Fibroblast of lung (primary cell): ENCODE measurements at regions not wholly inside any gene's neighbourhood (a gene's known extent, or its start where the extent isn't known, plus 50 kb on each side); places are given as distances from the start of the nearest gene placed in this dataset.
"Not testable (repeated sequence)": the region's sequence is repeated elsewhere in the genome, so short reads cannot be mapped to it uniquely, and the experiment has no call there.

Experiments
- DNase-seq, 2 donors: peaks; one replicate each; pipeline versions ENCODE4 v3.0.0 to v3.0.0-alpha.2; 2010; ENCODE audit warnings: low read depth in 2 of 2
- H2AFZ ChIP-seq: 2 replicates; pipeline ENCODE4 v1.5.1; 2012; ENCODE audit warnings: low read length, control low read depth, inconsistent platforms
- H3K27ac ChIP-seq: 2 replicates; pipeline ENCODE4 v1.5.1; 2011; ENCODE audit warnings: low read length, control low read depth; ENCODE audit not compliant: insufficient read depth
- H3K27me3 ChIP-seq: 2 replicates; pipeline ENCODE4 v1.5.1; 2011; ENCODE audit warnings: mild to moderate bottlenecking, low read length; ENCODE audit not compliant: control insufficient read depth, insufficient read depth
- H3K36me3 ChIP-seq: 2 replicates; pipeline ENCODE4 v1.5.1; 2011; ENCODE audit warnings: low read length; ENCODE audit not compliant: control insufficient read depth, insufficient read depth
- H3K4me1 ChIP-seq: 2 replicates; pipeline ENCODE4 v1.5.1; 2011; ENCODE audit warnings: low read length; ENCODE audit not compliant: control insufficient read depth, insufficient read depth; ENCODE audit errors: extremely low read depth
- H3K4me2 ChIP-seq: 2 replicates; pipeline ENCODE4 v1.5.1; 2011; ENCODE audit warnings: low read length, control low read depth; ENCODE audit not compliant: insufficient read depth; ENCODE audit errors: extremely low read depth
- H3K4me3 ChIP-seq, 4 experiments: fragments of 200-600 bp in 1 of 4; sonication (generic) in 1 of 4; replicated peaks in 1 of 4; 2 replicates each; pipeline ENCODE4 v1.5.1; 2011 to 2016; ENCODE audit warnings: low read length in 4 of 4, low read depth in 3 of 4, mild to moderate bottlenecking in 3 of 4, control low read depth in 2 of 4, inconsistent platforms in 1 of 4, mixed read lengths in 1 of 4; ENCODE audit not compliant: insufficient read depth in 1 of 4; ENCODE audit errors: control extremely low read depth in 1 of 4
- H3K79me2 ChIP-seq: 2 replicates; pipeline ENCODE4 v1.5.1; 2012; ENCODE audit warnings: mild to moderate bottlenecking, low read length, inconsistent platforms; ENCODE audit not compliant: control insufficient read depth, insufficient read depth
- H3K9ac ChIP-seq: 2 replicates; pipeline ENCODE4 v1.5.1; 2011; ENCODE audit warnings: mild to moderate bottlenecking, low read length, control low read depth; ENCODE audit not compliant: insufficient read depth
- H3K9me3 ChIP-seq: 2 replicates; pipeline ENCODE4 v1.5.1; 2012; ENCODE audit warnings: low read depth, low read length; ENCODE audit not compliant: control insufficient read depth, insufficient read depth
- H4K20me1 ChIP-seq: 2 replicates; pipeline ENCODE4 v1.5.1; 2011; ENCODE audit warnings: low read length; ENCODE audit not compliant: control insufficient read depth, insufficient read depth; ENCODE audit errors: extremely low read depth
- CTCF ChIP-seq, 2 donors: IDR thresholded peaks in 1 of 2; conservative IDR thresholded peaks in 1 of 2; 1 replicate in 1 of 2; 2 replicates in 1 of 2; pipeline ENCODE4 v1.5.1; 2011 to 2012; ENCODE audit warnings: low read length in 2 of 2, control low read depth in 1 of 2, inconsistent platforms in 1 of 2, low read depth in 1 of 2, mild to moderate bottlenecking in 1 of 2
- EZH2 ChIP-seq: IDR thresholded peaks from 2 replicates; pipeline ENCODE4 v1.5.1; 2012; ENCODE audit warnings: low read length, control low read depth, mild to moderate bottlenecking; ENCODE audit errors: missing control alignments

- Histone ChIP-seq H3K79me2 (no peaks in the 10 kb centered on the region), H3K4me1 (no peaks in the 10 kb centered on the region), H3K4me2 (no peak overlapping the region), H3K36me3 (no peaks in the 10 kb centered on the region), H2AFZ (no peak overlapping the region), H3K9ac (no peak overlapping the region), H3K9me3 (no peaks in the 10 kb centered on the region), H3K27me3 (no peaks in the 10 kb centered on the region), H3K27ac (no peak overlapping the region), H3K4me3 (no peak overlapping the region), H4K20me1 (no peaks in the 10 kb centered on the region)
- no peak for DNase-seq
- TF ChIP-seq CTCF (conservative IDR thresholded peaks at IDR 0.05 in 1 of 2, IDR thresholded peaks at IDR 0.05 in 1 of 2; ENCODE audit: low read depth in 1 of 2, low read length in 2 of 2) (no peak), EZH2 (no peak)
Measured at GRCh38 chr20:51943761-51944160, 141.4 kb upstream of the SALL4 start.

GRCh38 chr20:51943326-51943725 lies 141.0 kb upstream of the SALL4 start:
- not testable (repeated sequence) for H3K27ac ChIP-seq, H3K9ac ChIP-seq, H3K4me1 ChIP-seq

GRCh38 chr20:51941503-51941902 lies 139.2 kb upstream of the SALL4 start:
- H3K4me3 ChIP-seq: no peak overlapping the region
- DNase-seq: no peak
- H3K27me3 ChIP-seq: no peaks in the 10 kb centered on the region

More at GRCh38 chr20:51943326-51943725, 141.0 kb upstream of the SALL4 start:
- H3K27me3 ChIP-seq, H4K20me1 ChIP-seq, H3K4me3 ChIP-seq, H2AFZ ChIP-seq, H3K9me3 ChIP-seq, H3K36me3 ChIP-seq, DNase-seq, H3K79me2 ChIP-seq, H3K4me2 ChIP-seq: not testable (repeated sequence)

More at GRCh38 chr20:51941503-51941902, 139.2 kb upstream of the SALL4 start:
- H3K9me3 ChIP-seq: no peaks in the 10 kb centered on the region
- H3K79me2 ChIP-seq: no peaks in the 10 kb centered on the region
- no peak overlapping the region for H2AFZ ChIP-seq
- no peak overlapping the region for H3K9ac ChIP-seq
- no peak overlapping the region for H3K27ac ChIP-seq
- H4K20me1 ChIP-seq: no peaks in the 10 kb centered on the region
- no peaks in the 10 kb centered on the region for H3K36me3 ChIP-seq
- no peaks in the 10 kb centered on the region for H3K4me1 ChIP-seq
- TF ChIP-seq EZH2: no peak
- no peak for TF ChIP-seq CTCF (conservative IDR thresholded peaks at IDR 0.05 in 1 of 2, IDR thresholded peaks at IDR 0.05 in 1 of 2; ENCODE audit: low read depth in 1 of 2, low read length in 2 of 2)
- H3K4me2 ChIP-seq: no peak overlapping the region
